ENCODE measurements at regions not wholly inside any gene's neighbourhood (a gene's known extent, or its start where the extent isn't known, plus 50 kb on each side); places are given as distances from the start of the nearest gene placed in this dataset.
"Not testable (repeated sequence)": the region's sequence is repeated elsewhere in the genome, so short reads cannot be mapped to it uniquely, and the experiment has no call there.

- ATAC-seq (replicated peaks in 1 of 2) (no peak), DNase-seq (no peak)
- no peak overlapping the region for H3K27ac Mint-ChIP-seq
- no peaks in the 10 kb centered on the region for H3K36me3 Mint-ChIP-seq (ENCODE audit: insufficient read depth in 2 of 2)
- H3K27me3 Mint-ChIP-seq (ENCODE audit: low read depth) = peaks cover 40% of the 10 kb centered on the region
- H3K4me1 Mint-ChIP-seq (ENCODE audit: low read depth) = peaks cover 46% of the 10 kb centered on the region
- H3K9me3 Mint-ChIP-seq = no peaks in the 10 kb centered on the region
- no peak overlapping the region for H3K4me3 Mint-ChIP-seq
These were observed 90.3 kb upstream of the TEX13D start for GRCh38 chrX:124242131-124242530.

- ATAC-seq (replicated peaks in 1 of 2) (no peak), DNase-seq (no peak)
- Mint-ChIP-seq H3K4me1 (ENCODE audit: low read depth) (no peaks in the 10 kb centered on the region), H3K27me3 (ENCODE audit: low read depth) (peaks cover 8% of the 10 kb centered on the region), H3K27ac (no peak overlapping the region), H3K36me3 (ENCODE audit: insufficient read depth in 2 of 2) (peaks cover 3 to 15% of the 10 kb centered on the region in 2 donors), H3K4me3 (no peak overlapping the region), H3K9me3 (peaks cover 0 to 5% of the 10 kb centered on the region in 2 donors)
These were observed 83.1 kb upstream of the TEX13D start for GRCh38 chrX:124249345-124249744.

- H3K4me1 Mint-ChIP-seq (ENCODE audit: low read depth) = peaks cover 8% of the 10 kb centered on the region
- peaks cover 11% of the 10 kb centered on the region for H3K27me3 Mint-ChIP-seq (ENCODE audit: low read depth)
- no peak overlapping the region for H3K4me3 Mint-ChIP-seq
- DNase-seq (no peak), ATAC-seq (replicated peaks in 1 of 2) (no peak)
- H3K27ac Mint-ChIP-seq = no peak overlapping the region
- H3K9me3 Mint-ChIP-seq = peaks cover 0 to 5% of the 10 kb centered on the region in 2 donors
- H3K36me3 Mint-ChIP-seq (ENCODE audit: insufficient read depth in 2 of 2) = peaks cover 3 to 15% of the 10 kb centered on the region in 2 donors
These were observed 81.5 kb upstream of the TEX13D start for GRCh38 chrX:124250835-124251437.

GRCh38 chrX:124254611-124255010 is 77.8 kb upstream of the TEX13D start:
- H3K36me3 Mint-ChIP-seq (ENCODE audit: insufficient read depth in 2 of 2) = peaks cover 0 to 2% of the 10 kb centered on the region in 2 donors
- H3K4me1 Mint-ChIP-seq (ENCODE audit: low read depth) = peaks cover 23% of the 10 kb centered on the region
- no peak overlapping the region for H3K4me3 Mint-ChIP-seq
- peaks cover 0 to 1% of the 10 kb centered on the region in 2 donors for H3K9me3 Mint-ChIP-seq
- ATAC-seq (replicated peaks in 1 of 2) (no peak), DNase-seq (no peak)
- H3K27ac Mint-ChIP-seq = no peak overlapping the region
- peaks cover 23% of the 10 kb centered on the region for H3K27me3 Mint-ChIP-seq (ENCODE audit: low read depth)

- Mint-ChIP-seq H3K36me3 (ENCODE audit: insufficient read depth in 2 of 2) (peaks cover 0 to 2% of the 10 kb centered on the region in 2 donors), H3K4me1 (ENCODE audit: low read depth) (peaks cover 32% of the 10 kb centered on the region), H3K27me3 (ENCODE audit: low read depth) (peaks cover 22% of the 10 kb centered on the region), H3K4me3 (no peak overlapping the region), H3K9me3 (peaks cover 0 to 1% of the 10 kb centered on the region in 2 donors), H3K27ac (no peak overlapping the region)
- ATAC-seq (replicated peaks in 1 of 2) (no peak), DNase-seq (no peak)
These were observed 76.2 kb upstream of the TEX13D start for GRCh38 chrX:124256216-124256615.

GRCh38 chrX:124256629-124257380 is 75.7 kb upstream of the TEX13D start:
- Mint-ChIP-seq H3K4me1 (ENCODE audit: low read depth) (peaks cover 34% of the 10 kb centered on the region), H3K36me3 (ENCODE audit: insufficient read depth in 2 of 2) (peaks cover 0 to 2% of the 10 kb centered on the region in 2 donors), H3K27me3 (ENCODE audit: low read depth) (peaks cover 18% of the 10 kb centered on the region), H3K27ac (no peak overlapping the region), H3K4me3 (no peak overlapping the region), H3K9me3 (peaks cover 0 to 1% of the 10 kb centered on the region in 2 donors)
- ATAC-seq (replicated peaks in 1 of 2) = no peak
- no peak for DNase-seq

- no peak overlapping the region for H3K4me3 Mint-ChIP-seq
- no peak for DNase-seq
- no peak overlapping the region for H3K27ac Mint-ChIP-seq
- H3K36me3 Mint-ChIP-seq (ENCODE audit: insufficient read depth in 2 of 2) = peaks cover 0 to 2% of the 10 kb centered on the region in 2 donors
- H3K27me3 Mint-ChIP-seq (ENCODE audit: low read depth) = peaks cover 24% of the 10 kb centered on the region
- peaks cover 0 to 1% of the 10 kb centered on the region in 2 donors for H3K9me3 Mint-ChIP-seq
- peaks cover 34% of the 10 kb centered on the region for H3K4me1 Mint-ChIP-seq (ENCODE audit: low read depth)
- no peak for ATAC-seq (replicated peaks in 1 of 2)
These were observed 74.3 kb upstream of the TEX13D start for GRCh38 chrX:124257924-124258702.

- no peak overlapping the region for H3K27ac Mint-ChIP-seq
These were observed 71.6 kb upstream of the TEX13D start for GRCh38 chrX:124260845-124261244.

GRCh38 chrX:124263743-124264142 is 68.7 kb upstream of the TEX13D start:
- H3K27me3 Mint-ChIP-seq (ENCODE audit: low read depth) = peaks cover 37% of the 10 kb centered on the region
- H3K9me3 Mint-ChIP-seq = no peaks in the 10 kb centered on the region
- ATAC-seq (replicated peaks in 1 of 2) (no peak), DNase-seq (no peak)
- H3K36me3 Mint-ChIP-seq (ENCODE audit: insufficient read depth in 2 of 2) = no peaks in the 10 kb centered on the region
- H3K27ac Mint-ChIP-seq = no peak overlapping the region
- peaks cover 15% of the 10 kb centered on the region for H3K4me1 Mint-ChIP-seq (ENCODE audit: low read depth)
- H3K4me3 Mint-ChIP-seq = no peak overlapping the region

More at GRCh38 chrX:124260845-124261244, 71.6 kb upstream of the TEX13D start:
- Mint-ChIP-seq H3K27me3 (ENCODE audit: low read depth) (peaks cover 27% of the 10 kb centered on the region), H3K4me3 (no peak overlapping the region), H3K36me3 (ENCODE audit: insufficient read depth in 2 of 2) (peaks cover 0 to 2% of the 10 kb centered on the region in 2 donors), H3K9me3 (peaks cover 0 to 1% of the 10 kb centered on the region in 2 donors), H3K4me1 (ENCODE audit: low read depth) (peaks cover 26% of the 10 kb centered on the region)
- no peak for DNase-seq
- peak; percentile 64 to 68 for ATAC-seq (replicated peaks in 1 of 2)

GRCh38 chrX:124268099-124268498 is 64.4 kb upstream of the TEX13D start:
- DNase-seq = no peak
- Mint-ChIP-seq H3K27ac (no peak overlapping the region), H3K27me3 (ENCODE audit: low read depth) (peaks cover 22% of the 10 kb centered on the region), H3K4me1 (ENCODE audit: low read depth) (no peaks in the 10 kb centered on the region), H3K4me3 (no peak overlapping the region), H3K9me3 (peaks cover 0 to 3% of the 10 kb centered on the region in 2 donors), H3K36me3 (ENCODE audit: insufficient read depth in 2 of 2) (no peaks in the 10 kb centered on the region)
- peak in 1 of 2 donors; percentile 24 for ATAC-seq (replicated peaks in 1 of 2)

GRCh38 chrX:124269881-124270280 is 62.6 kb upstream of the TEX13D start:
- Mint-ChIP-seq H3K36me3 (ENCODE audit: insufficient read depth in 2 of 2) (no peaks in the 10 kb centered on the region), H3K27me3 (ENCODE audit: low read depth) (peaks cover 30% of the 10 kb centered on the region), H3K4me1 (ENCODE audit: low read depth) (peaks cover 15% of the 10 kb centered on the region), H3K4me3 (no peak overlapping the region), H3K9me3 (peaks cover 0 to 3% of the 10 kb centered on the region in 2 donors), H3K27ac (no peak overlapping the region)
- DNase-seq (no peak), ATAC-seq (replicated peaks in 1 of 2) (no peak)

GRCh38 chrX:124271599-124271998 is 60.9 kb upstream of the TEX13D start:
- Mint-ChIP-seq H3K27me3 (ENCODE audit: low read depth) (peaks cover 26% of the 10 kb centered on the region), H3K4me1 (ENCODE audit: low read depth) (peaks cover 22% of the 10 kb centered on the region)
- DNase-seq; H3K36me3 Mint-ChIP-seq (ENCODE audit: insufficient read depth in 2 of 2); ATAC-seq (replicated peaks in 1 of 2); H3K4me3 Mint-ChIP-seq; H3K9me3 Mint-ChIP-seq; H3K27ac Mint-ChIP-seq: not testable (repeated sequence)

GRCh38 chrX:124272370-124272982 is 60.0 kb upstream of the TEX13D start:
- no peak for ATAC-seq (replicated peaks in 1 of 2)
- H3K4me3 Mint-ChIP-seq = no peak overlapping the region
- no peak for DNase-seq
- H3K4me1 Mint-ChIP-seq (ENCODE audit: low read depth) = peaks cover 22% of the 10 kb centered on the region
- peaks cover 22% of the 10 kb centered on the region for H3K27me3 Mint-ChIP-seq (ENCODE audit: low read depth)
- H3K36me3 Mint-ChIP-seq (ENCODE audit: insufficient read depth in 2 of 2) = no peaks in the 10 kb centered on the region
- H3K9me3 Mint-ChIP-seq = peaks cover 0 to 3% of the 10 kb centered on the region in 2 donors
- no peak overlapping the region for H3K27ac Mint-ChIP-seq

Measured in activated T-cell treated with anti-CD3 and anti-CD28 coated beads, Interleukin-2, amount 50 U/mL, for 72 hours (primary cell).